ENCODE measurements at regions not wholly inside any gene's neighbourhood (a gene's known extent, or its start where the extent isn't known, plus 50 kb on each side); places are given as distances from the start of the nearest gene placed in this dataset.

DNA sequence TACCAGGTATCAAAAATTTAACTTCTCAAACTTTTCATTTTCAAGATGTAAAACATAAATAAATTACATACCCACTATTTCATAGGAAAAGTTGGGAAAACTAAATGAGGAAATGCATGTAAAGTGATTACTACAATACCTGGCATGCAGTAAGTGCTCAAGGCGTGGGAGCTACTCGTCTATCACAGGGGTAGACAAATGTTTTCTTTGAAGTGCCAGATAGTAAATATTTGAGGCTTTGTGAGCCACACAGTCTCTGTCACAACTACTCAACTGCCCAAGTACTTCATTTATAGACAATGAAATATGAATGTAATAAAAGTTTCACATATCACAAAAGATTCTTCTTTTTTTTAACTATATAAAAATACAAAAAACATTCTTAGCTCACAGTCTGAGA is 96.4 kb upstream of the PCGF5 start:
- no peak overlapping the region for H3K27ac ChIP-seq
- DNase-seq (ENCODE audit: low read depth, low spot score): no peak

DNA sequence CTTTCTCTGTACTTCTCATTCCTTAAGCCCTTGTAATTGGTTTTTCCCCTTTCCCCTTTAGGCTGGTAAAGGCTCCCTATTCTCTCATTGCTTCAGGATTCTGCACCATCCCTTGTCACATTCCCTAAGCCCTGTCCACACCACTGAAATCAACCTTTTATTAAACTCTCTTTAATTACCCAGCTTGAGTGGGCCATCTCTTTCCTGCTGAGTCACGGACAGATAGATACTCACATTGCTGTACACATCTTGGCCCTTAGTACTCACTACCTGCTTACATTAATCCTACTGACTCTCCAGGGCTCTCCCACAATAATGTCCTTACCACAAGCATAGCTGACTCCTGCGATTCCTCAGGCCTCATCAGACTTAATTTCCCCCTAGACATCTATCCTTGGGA is 94.0 kb upstream of the PCGF5 start:
- no peak overlapping the region for H3K27ac ChIP-seq
- no peak for DNase-seq (ENCODE audit: low read depth, low spot score)

DNA sequence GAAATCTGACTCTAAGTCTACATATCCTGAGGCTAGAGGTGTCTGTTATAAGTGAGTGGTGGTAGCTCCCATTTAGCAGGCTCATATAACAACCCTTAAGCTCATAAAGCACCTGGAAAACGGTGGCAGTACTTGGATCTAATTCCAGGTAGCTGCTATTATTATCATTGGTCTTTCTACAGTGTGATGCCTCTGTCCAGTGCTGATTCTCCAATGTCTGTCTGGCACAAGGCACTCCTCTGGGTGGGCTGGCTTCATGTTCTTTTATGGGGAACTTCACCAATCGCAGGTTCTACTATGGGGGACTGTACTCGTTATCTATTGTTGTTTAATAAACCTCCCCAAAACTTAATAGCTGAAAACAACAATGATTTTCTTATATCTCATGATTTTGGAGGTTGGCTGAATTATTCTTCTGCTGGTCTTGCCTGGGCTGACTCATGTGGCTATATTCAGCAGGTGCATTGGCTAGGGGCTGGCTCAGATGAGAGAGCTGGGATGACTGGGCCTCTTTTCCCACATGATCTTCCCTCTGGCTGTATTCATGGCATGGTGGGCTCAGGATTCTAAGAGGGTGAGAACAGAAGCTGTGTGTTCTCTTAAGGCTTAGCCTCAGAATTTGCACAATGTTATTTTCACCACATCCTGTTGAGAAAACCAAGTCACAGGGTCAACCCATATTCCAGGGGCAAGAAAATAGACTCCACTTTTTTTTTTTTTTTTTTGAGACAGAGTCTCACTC is 93.0 kb upstream of the PCGF5 start:
- DNase-seq (ENCODE audit: low read depth, low spot score): no peak
- no peak overlapping the region for H3K27ac ChIP-seq

DNA sequence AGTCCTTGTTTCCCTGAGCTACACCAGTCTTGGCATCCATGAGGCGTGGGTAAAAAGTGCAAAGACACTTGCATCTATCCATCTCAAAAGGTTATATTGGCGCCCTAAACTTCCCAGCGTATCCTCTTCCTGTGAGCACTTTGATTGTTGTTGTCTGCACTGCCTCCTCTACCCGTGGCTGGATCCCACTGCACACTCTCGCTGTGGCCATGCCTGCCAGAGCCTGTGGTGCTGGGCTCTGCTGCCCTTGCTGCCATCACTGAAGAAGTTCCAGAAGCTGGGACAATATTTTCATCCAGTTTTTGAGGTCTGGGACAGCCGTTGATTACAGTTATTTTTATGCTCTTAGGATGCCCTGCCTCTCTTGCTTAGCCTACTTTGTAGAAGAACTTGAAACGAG is 85.3 kb upstream of the PCGF5 start:
- H3K27ac ChIP-seq: no peak overlapping the region
- DNase-seq (ENCODE audit: low read depth, low spot score): no peak

DNA sequence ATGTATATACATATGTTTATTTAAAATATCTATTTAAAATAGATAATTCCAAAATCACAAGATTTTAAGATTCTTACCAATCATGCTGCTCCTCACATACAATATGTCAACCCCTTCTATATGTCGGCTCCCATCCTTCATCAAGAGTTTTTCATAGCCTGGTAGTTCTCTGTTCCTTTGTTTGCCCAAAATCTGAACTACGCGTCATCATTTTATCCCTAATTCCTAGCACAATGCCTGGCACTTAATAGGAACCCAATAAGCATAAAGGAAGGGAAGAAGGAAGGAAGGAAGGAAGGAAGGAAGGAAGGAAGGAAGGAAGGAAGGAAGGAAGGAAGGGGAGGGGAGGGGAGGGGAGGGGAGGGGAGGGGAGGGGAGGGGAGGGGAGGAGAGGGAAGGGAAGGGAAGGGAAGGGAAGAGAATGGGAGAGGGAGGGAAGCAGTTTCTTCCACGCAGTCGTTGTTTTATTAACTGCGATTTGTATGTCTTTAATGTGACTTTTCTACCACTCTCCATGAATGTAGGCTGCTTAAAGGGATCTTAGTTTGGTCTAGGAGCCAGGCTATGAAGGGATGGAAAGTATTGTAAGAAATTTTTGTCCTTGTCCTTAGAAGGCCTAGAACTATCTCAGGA is 83.3 kb upstream of the PCGF5 start:
- no peak overlapping the region for H3K27ac ChIP-seq
- no peak for DNase-seq (ENCODE audit: low read depth, low spot score)

DNA sequence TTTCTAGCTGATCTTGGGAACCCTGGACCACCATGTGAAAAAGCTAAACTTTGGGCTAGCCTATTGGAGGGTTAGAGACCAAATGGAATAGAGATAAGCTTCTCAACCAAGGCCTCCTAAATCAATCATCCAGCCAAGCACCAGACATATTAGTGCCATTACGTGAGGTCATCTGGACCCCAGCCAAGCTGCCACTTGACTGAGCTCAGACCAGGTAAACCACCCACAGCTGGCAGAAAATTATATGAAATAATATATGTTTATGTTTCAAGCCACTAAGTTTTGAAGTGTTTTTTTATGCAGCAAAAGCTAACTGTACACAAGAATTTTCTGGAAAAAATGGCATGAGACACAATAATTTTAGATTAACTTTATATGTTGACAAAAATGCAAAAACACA is 82.6 kb upstream of the PCGF5 start:
- DNase-seq (ENCODE audit: low read depth, low spot score): no peak

DNA sequence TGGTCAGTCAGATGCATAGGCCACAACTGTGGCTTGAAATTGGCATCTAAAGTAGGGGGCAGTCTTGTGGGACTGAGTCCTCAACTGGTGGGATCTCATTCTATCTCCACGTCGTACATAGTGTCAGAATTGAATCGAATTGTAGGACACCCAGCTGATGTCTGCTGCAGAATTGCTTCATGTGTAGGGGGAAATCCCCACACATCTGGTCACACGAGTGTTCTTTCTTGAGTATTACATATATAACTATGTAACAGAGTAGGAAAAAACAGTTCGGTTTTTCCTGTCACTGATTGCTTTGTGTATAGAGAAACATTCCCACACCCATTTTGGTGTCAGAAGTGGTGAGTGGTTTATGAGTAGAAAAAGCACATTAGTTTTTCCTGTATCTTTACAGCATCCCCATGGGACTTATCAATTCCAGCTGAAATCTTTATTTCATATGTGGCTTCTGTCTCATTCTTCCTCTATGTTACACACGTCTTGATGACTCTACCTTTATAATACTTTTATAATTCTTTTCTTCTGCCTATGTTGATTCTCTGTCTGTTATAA is 79.4 kb upstream of the PCGF5 start:
- H3K27ac ChIP-seq: no peak overlapping the region

More for the DNA sequence above, 82.6 kb upstream of the PCGF5 start:
- H3K27ac ChIP-seq: no peak overlapping the region

DNA sequence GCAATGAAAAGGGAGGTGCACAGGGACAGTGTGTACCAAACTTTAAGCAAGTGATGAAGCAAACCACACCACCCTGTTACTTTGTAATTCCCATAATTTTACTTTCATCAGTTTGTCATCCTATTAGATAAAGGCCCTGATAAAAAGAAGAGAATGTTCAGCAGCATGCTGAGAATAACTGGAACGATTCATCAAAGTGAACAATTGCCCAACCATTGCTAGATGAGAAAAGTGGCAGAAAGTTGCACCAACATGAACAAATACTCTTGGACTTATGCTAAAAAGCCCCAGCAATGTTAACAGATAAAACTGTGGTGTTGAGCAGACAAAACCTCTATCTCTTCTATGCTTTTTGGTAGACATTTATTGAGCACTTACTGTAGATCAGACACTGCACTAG is 75.5 kb upstream of the PCGF5 start:
- no peak overlapping the region for H3K27ac ChIP-seq
- no peak for DNase-seq (ENCODE audit: low read depth, low spot score)

More for the DNA sequence above, 79.4 kb upstream of the PCGF5 start:
- DNase-seq (ENCODE audit: low read depth, low spot score): no peak

DNA sequence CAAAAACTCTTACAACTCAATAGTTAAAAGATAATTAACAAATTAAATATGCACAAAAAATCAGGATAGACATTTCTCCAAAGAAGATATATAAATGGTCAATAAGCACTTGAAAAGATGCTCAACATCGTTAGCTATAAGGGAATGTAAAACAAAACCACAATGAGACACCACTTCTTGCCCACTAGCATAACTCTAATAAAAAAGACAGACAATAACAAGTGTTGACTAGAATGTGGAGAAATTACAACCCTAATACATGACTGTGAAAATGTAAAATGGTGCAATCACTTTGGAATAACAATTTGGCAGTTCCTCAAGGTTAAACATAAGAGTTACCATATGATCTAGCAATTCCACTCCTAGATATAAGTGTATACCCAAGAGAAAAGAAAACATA is 74.3 kb upstream of the PCGF5 start:
- no peak overlapping the region for H3K27ac ChIP-seq
- no peak for DNase-seq (ENCODE audit: low read depth, low spot score)

DNA sequence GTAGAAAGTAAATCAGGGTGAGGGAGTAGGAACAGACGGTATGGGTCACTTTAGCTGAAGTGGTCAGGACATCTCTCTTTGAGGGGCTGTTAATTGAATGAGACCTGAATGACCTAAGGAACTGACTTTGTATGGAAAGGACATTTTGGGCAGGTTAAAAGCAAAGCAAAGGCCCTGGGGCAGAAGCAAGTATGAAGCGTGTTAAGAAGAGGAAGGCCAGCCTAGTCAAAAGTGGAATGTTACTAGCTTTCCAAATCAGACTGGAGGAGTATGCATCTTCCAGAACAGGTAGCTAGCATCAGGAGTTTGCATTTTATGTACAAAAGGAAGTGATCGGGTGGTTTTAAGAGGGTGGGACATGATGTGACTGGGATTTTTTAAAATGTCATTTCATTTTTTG is 70.9 kb upstream of the PCGF5 start:
- no peak for DNase-seq (ENCODE audit: low read depth, low spot score)

DNA sequence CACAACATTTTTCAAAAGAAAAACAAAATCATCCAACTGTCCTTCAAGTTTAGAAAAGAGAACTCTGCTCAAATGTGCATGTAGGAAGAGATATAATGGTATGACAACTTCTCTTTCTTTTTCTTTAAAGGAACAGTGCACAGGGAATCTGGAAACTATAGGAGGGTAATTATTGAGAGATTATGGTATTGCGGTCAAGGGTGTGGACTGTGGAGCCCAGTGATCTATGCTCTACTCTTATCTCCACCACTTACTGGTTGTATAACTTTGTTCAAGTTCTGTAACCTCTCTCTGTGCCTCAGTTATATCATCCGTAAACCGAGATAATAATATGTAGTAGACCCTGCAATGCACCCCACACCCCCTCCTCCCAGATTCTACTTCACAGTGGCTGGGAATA is 69.8 kb upstream of the PCGF5 start:
- DNase-seq (ENCODE audit: low read depth, low spot score): no peak
- no peak overlapping the region for H3K27ac ChIP-seq

More for the DNA sequence above, 70.9 kb upstream of the PCGF5 start:
- no peak overlapping the region for H3K27ac ChIP-seq

DNA sequence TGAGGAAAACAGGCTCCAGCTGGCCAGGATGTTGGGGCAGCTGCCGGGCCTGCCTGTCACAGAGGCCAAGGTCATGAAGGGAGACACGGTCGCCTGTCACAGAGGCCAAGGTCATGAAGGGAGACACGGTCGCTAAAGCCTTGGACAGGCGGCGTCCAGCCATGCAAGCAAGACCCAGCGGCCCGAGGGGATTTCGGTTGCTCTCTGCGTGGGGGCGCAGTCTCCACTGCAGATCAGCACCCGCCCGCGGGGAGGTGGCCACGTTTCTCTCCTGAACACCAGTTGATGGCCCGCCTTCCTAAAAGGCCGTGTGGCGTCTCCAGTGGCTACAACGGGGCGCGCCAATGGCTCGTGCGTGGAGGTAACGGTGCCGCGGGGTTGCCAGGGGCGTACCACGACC is 67.0 kb upstream of the PCGF5 start:
- DNase-seq (ENCODE audit: low read depth, low spot score): no peak
- H3K27ac ChIP-seq: no peak overlapping the region

DNA sequence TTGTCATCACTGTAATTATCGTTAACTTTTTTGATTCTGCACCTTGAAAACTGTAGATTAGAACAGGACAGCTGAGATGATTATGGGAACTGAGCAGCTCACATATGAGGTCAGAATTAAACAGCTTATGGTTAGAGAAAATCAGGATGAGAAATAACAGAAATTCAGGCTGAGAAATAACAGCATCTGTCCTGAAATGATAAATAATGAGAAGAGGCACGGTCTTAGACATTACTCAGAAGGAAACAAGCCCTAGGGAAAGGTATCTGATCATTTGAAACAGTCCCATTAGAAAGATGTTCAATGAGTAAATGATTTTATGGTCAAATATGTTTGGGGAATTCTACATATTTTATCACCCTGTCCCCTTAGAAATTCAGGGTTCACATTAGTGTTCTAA is 65.6 kb upstream of the PCGF5 start:
- no peak overlapping the region for H3K27ac ChIP-seq
- DNase-seq (ENCODE audit: low read depth, low spot score): no peak

DNA sequence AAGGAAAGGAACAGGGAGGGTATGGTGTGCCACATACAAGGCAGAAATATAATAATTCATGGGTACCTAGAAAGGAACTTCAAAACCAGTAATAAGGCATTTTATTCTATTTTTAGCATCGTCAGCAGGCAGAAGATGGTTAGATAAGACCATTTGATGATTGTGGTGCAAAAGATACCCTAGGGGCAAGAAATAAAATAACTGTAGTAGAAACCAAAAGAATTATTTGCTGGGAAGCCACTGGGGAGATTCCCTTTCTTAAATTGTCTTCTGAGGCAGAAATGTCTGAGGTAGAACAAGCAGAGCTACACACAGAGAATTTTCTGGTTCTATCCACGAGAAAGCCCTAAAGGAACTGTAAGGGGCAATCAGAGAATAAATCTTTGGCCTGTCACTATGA is 64.3 kb upstream of the PCGF5 start:
- H3K27ac ChIP-seq: no peak overlapping the region
- no peak for DNase-seq (ENCODE audit: low read depth, low spot score)

DNA sequence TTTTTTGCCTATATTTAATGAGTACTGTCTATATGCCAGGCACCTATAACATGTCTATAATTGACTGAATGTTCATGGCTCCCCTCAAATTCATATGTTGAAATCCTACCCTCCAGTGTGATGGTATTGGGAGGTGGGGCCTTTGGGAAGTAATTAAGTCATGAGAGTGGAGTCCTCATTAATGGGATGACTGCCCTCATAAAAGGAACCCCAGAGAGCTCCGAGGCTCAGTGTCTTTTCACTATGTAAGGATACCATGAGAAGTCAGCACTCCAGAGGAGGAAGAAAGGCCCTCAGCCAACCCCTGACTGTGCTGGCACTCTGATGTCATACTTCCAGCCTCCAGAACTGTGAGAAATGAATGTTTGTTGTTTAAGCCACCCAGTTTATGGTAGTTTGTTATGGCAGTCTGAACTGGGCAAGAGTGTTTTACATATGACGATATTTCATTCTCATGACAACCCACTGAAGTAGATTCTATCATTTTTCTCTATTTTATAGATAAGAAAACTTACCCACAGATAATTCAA is 61.1 kb upstream of the PCGF5 start:
- no peak for DNase-seq (ENCODE audit: low read depth, low spot score)
- no peak overlapping the region for H3K27ac ChIP-seq

DNA sequence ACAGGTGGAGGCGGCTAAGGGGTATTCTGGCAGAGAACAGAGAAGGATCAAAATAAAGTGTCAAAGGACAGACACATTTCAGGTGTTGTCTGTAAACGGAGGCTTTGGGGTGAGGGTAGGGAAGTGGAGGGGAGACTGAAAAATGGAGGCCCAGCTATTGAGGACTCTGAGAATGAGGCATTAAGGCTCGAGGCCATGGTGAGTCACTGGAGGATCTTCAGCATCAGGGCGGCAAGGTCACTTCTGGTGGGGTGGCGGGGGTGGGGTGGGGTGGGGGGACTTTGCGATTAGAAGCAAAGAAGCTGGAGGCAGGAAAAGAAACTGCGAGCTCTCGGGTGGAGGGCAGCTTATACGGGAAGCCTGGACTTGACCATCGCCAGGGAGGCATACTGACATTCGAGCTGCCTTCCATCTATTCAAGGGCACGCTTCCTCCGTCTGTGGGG is 58.4 kb upstream of the PCGF5 start:
- H3K27ac ChIP-seq: peak overlapping the region; percentile 71
- DNase-seq (ENCODE audit: low read depth, low spot score): no peak

DNA sequence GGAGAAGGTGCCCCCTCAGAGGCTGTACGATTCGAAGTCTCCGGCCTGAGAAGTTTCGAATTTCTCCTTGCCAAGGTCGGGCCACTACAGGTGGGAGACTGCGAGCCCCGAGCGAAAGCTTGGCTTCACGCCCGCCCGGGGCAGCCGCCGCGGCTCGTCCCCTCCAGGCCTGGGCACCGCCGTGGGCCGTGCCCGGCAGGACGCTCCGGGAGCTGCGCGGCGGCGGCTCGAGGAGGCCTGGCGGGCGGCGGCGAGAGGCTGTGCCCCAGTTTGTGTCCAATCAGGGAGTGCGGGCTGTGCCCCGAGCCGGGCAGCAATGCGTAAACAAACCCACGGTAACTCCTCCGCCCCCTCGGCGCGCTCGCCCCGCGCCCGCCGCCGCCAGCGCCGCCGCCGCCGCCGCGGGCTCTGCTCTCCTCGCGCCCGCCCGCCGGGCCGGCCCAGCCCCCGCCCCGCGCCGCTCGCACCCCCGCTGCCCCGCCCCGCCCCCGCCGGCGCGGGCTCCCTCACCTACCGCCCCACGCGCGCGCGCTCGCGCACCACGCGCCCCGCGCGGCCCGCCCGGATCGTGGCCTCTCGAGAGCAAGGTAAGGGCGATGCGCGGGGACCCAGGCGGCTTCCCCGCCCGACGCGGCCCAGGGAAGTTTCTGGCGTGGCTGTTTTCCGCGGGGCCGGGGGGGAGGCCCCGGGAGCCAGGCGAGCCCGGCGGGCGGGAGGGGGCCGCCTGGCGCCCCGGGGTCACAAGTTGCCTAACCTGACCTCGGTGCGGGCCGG is 57.8 kb upstream of the PCGF5 start:
- peak overlapping the region; percentile 71 for H3K27ac ChIP-seq
- no peak for DNase-seq (ENCODE audit: low read depth, low spot score)

DNA sequence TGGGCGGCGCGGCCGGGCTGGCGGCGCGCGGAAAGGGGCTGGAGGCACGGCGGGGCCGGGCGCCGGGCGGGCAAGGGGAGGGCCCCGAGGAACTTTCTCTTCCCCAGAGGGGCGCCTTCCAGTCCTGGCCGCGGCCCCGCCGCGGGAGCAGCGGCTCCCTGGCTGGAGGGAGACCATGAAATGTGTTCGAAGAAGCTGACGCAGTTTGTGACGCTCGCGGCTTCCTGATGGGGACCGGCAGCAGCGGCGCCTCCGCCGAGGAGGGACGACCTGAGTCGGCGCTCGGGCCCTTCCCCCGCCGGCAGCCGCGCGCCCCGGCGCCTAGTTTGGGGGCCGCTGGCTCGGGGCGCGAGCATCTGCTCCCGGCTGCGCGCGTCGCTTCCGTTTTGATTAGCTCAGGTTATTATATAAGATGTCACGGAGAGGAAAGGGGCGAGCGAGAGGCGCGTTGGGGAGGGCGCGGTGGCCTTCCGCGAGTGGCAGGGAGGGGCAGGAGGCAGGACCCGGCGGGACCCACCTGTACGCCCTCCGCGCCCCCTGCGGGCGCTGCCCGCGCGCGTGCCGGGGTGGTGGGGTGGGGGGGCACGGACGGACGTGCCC is 57.1 kb upstream of the PCGF5 start:
- no peak for DNase-seq (ENCODE audit: low read depth, low spot score)
- H3K27ac ChIP-seq: peak overlapping the region; percentile 71

DNA sequence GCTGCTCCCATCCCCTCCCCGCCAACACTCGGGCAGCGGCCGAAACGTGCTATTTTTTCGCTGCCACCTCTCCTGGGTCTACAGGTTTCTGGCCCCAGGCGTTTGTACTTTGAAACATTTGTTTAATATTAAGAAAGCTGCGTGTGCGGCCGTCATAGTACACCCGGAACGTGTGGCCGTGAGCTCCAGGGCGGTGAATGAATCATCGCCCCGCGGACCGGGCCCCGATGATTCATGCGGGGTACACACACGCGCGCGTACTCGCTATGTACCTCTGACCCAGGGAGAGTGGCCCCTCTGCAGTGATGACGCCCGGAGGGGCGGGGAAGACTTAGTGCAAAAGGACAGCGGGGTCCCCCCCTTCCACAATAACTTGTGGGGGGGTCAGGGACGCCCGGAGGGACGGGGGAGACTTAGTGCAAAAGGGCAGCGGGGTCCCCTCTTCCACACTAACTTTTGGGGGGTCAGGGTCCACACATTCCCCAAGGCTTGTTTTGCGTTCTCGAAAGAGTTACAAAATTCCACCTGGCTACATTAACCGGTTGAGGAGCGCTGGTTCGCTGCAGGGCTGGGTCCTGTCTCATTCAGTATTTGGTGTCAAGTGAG is 56.5 kb upstream of the PCGF5 start:
- peak; percentile 51 for DNase-seq (ENCODE audit: low read depth, low spot score)
- H3K27ac ChIP-seq: peak overlapping the region; percentile 71

DNA sequence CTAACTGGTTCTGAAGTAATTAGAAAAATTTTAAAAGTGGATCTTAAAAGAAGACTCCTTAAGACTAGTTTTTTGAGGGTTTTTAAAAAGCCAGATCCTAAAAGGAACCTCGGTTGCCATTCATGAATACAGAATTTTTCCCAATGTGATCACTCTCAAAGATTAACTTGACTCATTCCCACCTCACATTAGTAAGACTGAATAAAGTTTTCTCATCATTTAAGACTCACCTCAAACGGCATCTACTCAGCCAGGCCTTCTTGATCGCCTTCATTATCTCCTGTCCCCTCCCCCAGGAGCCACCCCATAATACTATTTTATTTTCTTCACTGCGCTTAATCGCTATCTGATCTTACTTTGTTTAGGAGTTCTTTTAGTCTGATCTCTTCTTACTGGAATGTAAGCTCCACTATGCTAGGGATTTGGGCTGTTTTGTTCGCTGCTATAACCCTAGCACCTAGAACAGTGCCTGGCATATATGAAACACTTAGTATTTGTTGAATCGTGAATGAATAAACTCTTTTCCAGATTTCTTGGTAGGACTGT is 55.9 kb upstream of the PCGF5 start:
- peak overlapping the region; percentile 71 for H3K27ac ChIP-seq
- DNase-seq (ENCODE audit: low read depth, low spot score): no peak

Data from epithelial cell of prostate (primary cell).